GM23248 (cell line): ENCODE measurements at regions not wholly inside any gene's neighbourhood (a gene's known extent, or its start where the extent isn't known, plus 50 kb on each side); places are given as distances from the start of the nearest gene placed in this dataset.

Source experiments
- EZH2 ChIP-seq: fragments of 200-600 bp; sonication (generic); IDR thresholded peaks from 2 replicates; pipeline ENCODE4 v1.6.1; 2018; ENCODE audit warnings: antibody characterized with exemption, mild to moderate bottlenecking; ENCODE audit not compliant: insufficient read depth, poor library complexity, severe bottlenecking
- EZH2phosphoT487 ChIP-seq: fragments of 200-600 bp; sonication (generic); IDR thresholded peaks from 2 replicates; pipeline ENCODE4 v1.6.1; 2018; ENCODE audit warnings: antibody characterized with exemption, moderate library complexity, mild to moderate bottlenecking, low read depth; ENCODE audit not compliant: insufficient read depth

- TF ChIP-seq EZH2 (no peak), EZH2phosphoT487 (no peak)
Measured at GRCh38 chr18:34957864-34958259, 83.4 kb upstream of the MAPRE2 start.
